ENCODE measurements at regions not wholly inside any gene's neighbourhood (a gene's known extent, or its start where the extent isn't known, plus 50 kb on each side); places are given as distances from the start of the nearest gene placed in this dataset.

GRCh38 chr14:84458881-84459280 lies 1071.1 kb upstream of the FLRT2 start:
- TF ChIP-seq CTCF (IDR thresholded peaks at IDR 0.05) (no peak), POLR2A (IDR thresholded peaks at IDR 0.05) (no peak), EP300 (IDR thresholded peaks at IDR 0.05) (no peak)

Measured in ovary (tissue), 3 donors.